ENCODE measurements at regions not wholly inside any gene's neighbourhood (a gene's known extent, or its start where the extent isn't known, plus 50 kb on each side); places are given as distances from the start of the nearest gene placed in this dataset.
"Not testable (repeated sequence)": the region's sequence is repeated elsewhere in the genome, so short reads cannot be mapped to it uniquely, and the experiment has no call there.

DNA sequence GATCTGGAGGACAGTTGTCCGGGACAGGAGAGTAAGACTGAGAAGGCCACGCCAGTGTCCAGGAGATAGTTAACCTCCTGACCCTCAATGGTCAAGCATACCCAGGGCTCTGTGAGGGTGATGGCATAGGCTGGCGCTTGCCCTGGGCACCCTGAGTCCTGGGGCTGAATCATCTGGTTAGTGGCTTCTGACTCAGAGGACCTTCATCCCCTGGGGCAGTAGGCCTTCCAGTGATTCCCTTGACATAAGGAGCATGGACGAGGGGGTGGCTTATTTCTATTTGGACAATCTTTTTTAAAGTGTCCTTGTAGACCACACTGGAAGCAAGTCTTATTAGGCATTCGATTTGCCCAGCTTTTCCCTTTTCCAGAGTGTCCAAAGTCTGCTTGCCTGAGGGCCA is 108.4 kb upstream of the SHISA3 start:
- DNase-seq, result not testable (repeated sequence)

- DNase-seq, result not testable (repeated sequence)
Observed at GRCh38 chr4:42292192-42292591, 105.1 kb upstream of the SHISA3 start.

DNA sequence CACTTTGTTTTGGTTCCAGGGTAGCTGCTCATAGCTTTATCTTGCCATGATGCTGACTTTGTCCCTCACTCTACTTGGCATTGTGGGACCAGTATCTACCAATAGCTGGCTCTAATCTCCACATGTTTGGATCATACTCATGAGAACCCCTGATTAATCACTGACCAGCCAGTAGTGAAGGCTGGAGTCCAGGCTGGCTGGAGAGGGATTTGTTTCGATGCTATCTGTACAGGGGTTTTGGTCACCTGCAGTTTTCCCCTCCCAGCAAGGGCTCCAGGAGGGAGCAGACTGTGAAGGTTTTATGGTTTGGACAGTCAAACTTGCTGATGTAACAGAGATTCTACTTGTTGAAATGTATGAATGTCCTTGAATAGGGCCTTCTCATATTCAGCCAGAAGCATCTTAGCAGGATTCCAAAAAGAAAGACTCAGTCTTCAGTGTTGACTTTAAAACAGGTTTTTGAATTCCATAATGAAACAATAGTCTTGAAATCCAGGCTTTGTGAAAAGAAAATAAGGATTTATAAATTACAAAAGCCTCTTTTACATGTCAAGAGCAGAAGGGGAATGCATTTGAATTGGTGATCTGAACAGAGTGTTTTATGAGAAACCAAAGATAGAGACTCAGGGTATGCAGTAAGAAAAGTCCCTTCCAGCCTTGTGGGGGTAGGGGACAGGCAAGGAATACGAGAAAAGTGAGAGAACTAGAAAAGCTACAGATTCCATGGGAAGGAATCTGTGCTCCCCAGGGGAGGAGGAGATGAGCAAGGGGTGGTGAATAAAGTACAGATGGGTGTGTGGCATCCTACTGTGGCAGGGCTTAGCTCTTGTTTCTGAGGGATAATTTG is 103.1 kb upstream of the SHISA3 start:
- DNase-seq, result no peak

GRCh38 chr4:42296196-42296595 is 101.1 kb upstream of the SHISA3 start:
- no peak for DNase-seq

GRCh38 chr4:42302348-42302747 is 94.9 kb upstream of the SHISA3 start:
- no peak for DNase-seq

- no peak for DNase-seq
Observed at GRCh38 chr4:42306221-42307109, 90.8 kb upstream of the SHISA3 start.

DNA sequence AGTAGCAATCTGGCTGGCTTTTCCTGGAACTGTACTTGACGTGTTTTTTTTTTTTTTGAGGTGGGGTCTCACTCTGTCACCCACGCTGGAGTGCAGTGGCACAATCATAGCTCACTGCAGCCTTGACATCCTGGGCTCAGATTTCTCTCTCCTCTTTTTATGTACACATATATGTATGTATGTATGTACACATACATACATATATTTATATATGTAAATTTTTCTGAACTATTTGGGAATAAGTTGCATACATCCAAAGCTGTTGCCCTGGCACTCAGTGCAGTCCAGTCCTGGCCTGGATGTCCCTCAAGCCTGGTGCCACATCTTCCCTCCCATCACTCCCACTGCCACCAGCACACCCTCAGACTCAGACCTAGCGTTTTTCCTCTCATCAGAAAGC is 89.0 kb upstream of the SHISA3 start:
- no peak for DNase-seq

- DNase-seq, result no peak
Observed at GRCh38 chr4:42309361-42310260, 87.7 kb upstream of the SHISA3 start.

- DNase-seq, result no peak
Observed at GRCh38 chr4:42310358-42310757, 86.9 kb upstream of the SHISA3 start.

DNA sequence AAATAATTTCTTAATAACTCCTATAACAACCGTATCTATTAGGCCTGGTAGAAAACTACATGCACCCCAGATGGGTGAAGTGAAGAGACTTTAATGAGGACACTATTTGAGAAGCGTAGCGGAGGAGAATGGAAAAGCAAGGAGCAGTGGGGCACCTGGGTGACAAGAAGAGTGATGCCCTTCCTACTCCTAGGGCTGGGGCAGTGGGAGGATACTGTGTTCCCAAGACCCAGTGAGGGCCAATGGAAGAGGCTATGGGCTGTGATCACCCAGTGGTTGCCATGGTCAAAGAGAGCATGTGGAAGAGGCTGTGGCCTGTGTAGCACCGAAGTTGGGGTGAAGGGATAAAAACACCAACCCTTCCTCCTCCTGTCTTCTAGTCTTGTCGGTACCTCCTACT is 86.5 kb upstream of the SHISA3 start:
- no peak for DNase-seq

- no peak for DNase-seq
Observed at GRCh38 chr4:42311591-42311990, 85.7 kb upstream of the SHISA3 start.

GRCh38 chr4:42313420-42313819 is 83.9 kb upstream of the SHISA3 start:
- not testable (repeated sequence) for DNase-seq

DNA sequence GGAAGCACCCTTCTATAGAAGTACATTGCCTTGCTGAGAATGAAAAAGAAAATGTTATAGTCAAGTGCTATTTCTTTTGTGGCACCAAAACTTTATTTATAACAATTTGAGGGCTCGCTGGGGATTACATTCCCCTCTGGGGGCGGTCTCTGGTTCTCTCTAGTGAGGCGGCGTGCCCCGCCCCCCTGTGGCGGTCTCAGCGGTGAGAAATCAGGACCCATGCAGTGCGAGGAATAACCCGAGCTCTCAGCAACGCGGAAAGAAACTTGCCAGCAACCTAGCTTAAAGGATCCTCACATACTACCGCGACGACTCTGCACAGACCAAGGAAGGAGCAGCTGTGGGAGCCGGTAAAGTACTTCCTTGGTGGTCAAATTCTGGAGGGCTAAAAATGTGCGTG is 83.4 kb upstream of the SHISA3 start:
- no peak for DNase-seq

- no peak for DNase-seq
Observed at GRCh38 chr4:42315231-42315630, 82.1 kb upstream of the SHISA3 start.

DNA sequence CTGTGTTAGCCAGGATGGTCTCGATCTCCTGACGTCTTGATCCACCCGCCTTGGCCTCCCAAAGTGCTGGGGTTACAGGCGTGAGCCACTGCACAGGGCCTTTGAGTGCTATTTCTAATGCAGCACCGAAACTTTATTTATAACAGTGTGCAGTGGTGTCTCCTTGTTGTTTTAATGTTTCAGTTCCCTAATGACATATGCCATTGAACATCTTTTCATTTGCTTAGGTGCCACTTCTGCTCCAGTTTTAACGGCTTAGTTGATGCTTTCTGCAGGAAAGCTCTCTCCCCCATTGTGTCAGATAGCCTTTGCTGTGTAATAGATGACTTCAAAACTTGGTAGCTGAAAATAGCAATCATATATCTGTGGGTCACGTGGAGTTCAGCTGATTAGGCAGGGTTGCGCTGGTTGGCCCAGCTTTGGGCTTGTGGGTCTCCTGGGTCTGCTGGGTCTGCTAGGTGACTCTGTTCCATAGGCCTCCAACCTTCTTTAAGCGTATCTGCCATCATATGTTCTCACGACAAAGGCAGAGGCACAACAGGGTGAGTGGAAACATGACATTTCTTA is 76.4 kb upstream of the SHISA3 start:
- no peak for DNase-seq

DNA sequence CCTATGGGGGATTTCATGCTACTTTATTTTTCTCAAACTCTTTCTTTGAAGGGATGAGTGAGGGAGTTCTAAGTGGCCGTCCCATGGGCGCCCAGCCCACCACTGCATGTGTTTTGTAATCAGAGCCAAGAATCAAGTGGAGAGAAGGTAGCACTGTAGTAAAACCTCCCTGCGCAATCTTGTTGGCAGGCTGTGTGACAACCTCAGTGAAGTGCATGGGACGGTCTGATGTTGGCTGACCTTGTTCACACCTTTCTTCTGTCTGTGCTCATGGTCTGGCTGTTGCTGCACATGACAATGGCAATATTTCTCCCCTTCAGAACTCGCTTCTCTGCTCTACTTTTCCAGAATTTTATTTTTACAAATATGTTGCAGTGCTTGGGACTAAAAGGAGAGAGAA is 71.2 kb upstream of the SHISA3 start:
- DNase-seq, result no peak

- no peak for DNase-seq
Observed at GRCh38 chr4:42326524-42326923, 70.8 kb upstream of the SHISA3 start.

DNA sequence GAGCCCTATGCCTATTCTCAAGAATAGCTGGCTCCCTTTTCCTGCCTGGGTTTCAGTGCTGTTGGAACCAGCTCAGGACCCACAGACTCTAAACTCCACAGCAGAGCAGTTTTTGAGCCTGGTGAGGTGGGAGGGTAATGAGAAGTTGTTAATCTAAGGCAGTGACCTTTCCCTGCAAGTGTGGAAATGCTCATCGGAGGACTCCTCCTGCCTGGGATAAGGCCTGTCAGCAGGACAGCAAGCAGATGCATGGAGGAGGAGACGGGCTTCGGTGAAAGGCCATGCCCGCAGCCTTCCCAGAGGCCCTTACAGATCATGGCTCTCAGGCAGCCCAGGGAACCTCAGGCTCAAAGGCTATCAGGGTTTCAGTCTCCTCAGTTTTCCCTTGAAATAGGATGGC is 70.0 kb upstream of the SHISA3 start:
- DNase-seq, result no peak

GRCh38 chr4:42328978-42329377 is 68.3 kb upstream of the SHISA3 start:
- no peak for DNase-seq

DNA sequence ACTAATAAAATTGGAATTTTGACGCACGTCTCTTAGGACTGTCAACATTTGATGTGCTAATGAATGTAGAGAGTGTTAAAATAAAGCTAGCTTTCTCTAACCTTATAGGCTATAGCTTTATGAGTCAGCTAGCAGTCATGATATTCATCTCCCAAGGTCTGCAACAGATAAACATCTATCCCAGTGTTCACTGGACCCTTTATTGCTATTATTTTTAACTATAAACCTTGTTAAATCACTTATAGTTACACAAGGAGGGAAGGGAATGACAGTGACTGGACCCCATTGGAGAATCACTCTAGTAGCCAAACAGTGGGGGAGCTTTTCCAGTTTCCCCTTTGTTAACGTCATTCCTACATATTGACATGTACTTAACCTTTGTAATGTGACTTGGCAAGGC is 67.9 kb upstream of the SHISA3 start:
- no peak for DNase-seq

GRCh38 chr4:42330002-42330592 is 67.2 kb upstream of the SHISA3 start:
- no peak for DNase-seq

- no peak for DNase-seq
Observed at GRCh38 chr4:42331040-42331439, 66.2 kb upstream of the SHISA3 start.
